ENCODE measurements at regions not wholly inside any gene's neighbourhood (a gene's known extent, or its start where the extent isn't known, plus 50 kb on each side); places are given as distances from the start of the nearest gene placed in this dataset.

GRCh38 chr6:156167625-156168071 lies 609.5 kb upstream of the ARID1B start:
- Histone ChIP-seq H3K9ac (ENCODE audit: low read depth in 1 of 2, low read length in 2 of 2) (peak overlapping the region in 1 of 2 donors; percentile 5), H3K4me1 (ENCODE audit: control insufficient read depth in 1 of 2, insufficient read depth in 2 of 2, low read length in 2 of 2) (no peaks in the 10 kb centered on the region), H3K9me3 (ENCODE audit: control insufficient read depth in 1 of 2, low read length in 2 of 2) (no peaks in the 10 kb centered on the region), H3K27ac (ENCODE audit: low read depth, low read length) (no peak overlapping the region), H3K36me3 (ENCODE audit: control insufficient read depth in 1 of 2, insufficient read depth in 2 of 2, low read length in 2 of 2) (no peaks in the 10 kb centered on the region), H3K4me3 (ENCODE audit: low read depth in 1 of 2, low read length in 2 of 2) (no peak overlapping the region), H3K27me3 (ENCODE audit: control insufficient read depth in 1 of 2, insufficient read depth in 2 of 2, low read length in 2 of 2) (no peaks in the 10 kb centered on the region)

GRCh38 chr6:156167016-156167624 lies 610.1 kb upstream of the ARID1B start:
- Histone ChIP-seq H3K4me1 (ENCODE audit: control insufficient read depth in 1 of 2, insufficient read depth in 2 of 2, low read length in 2 of 2) (no peaks in the 10 kb centered on the region), H3K27ac (ENCODE audit: low read depth, low read length) (no peak overlapping the region)

GRCh38 chr6:156166093-156166492 lies 611.1 kb upstream of the ARID1B start:
- Histone ChIP-seq H3K4me1 (ENCODE audit: control insufficient read depth in 1 of 2, insufficient read depth in 2 of 2, low read length in 2 of 2) (no peaks in the 10 kb centered on the region), H3K9me3 (ENCODE audit: control insufficient read depth in 1 of 2, low read length in 2 of 2) (no peaks in the 10 kb centered on the region), H3K9ac (ENCODE audit: low read depth in 1 of 2, low read length in 2 of 2) (no peak overlapping the region), H3K4me3 (ENCODE audit: low read depth in 1 of 2, low read length in 2 of 2) (no peak overlapping the region), H3K36me3 (ENCODE audit: control insufficient read depth in 1 of 2, insufficient read depth in 2 of 2, low read length in 2 of 2) (no peaks in the 10 kb centered on the region), H3K27me3 (ENCODE audit: control insufficient read depth in 1 of 2, insufficient read depth in 2 of 2, low read length in 2 of 2) (no peaks in the 10 kb centered on the region), H3K27ac (ENCODE audit: low read depth, low read length) (no peak overlapping the region)

More at GRCh38 chr6:156167016-156167624, 610.1 kb upstream of the ARID1B start:
- no peaks in the 10 kb centered on the region for H3K27me3 ChIP-seq (ENCODE audit: control insufficient read depth in 1 of 2, insufficient read depth in 2 of 2, low read length in 2 of 2)
- no peaks in the 10 kb centered on the region for H3K9me3 ChIP-seq (ENCODE audit: control insufficient read depth in 1 of 2, low read length in 2 of 2)
- H3K36me3 ChIP-seq (ENCODE audit: control insufficient read depth in 1 of 2, insufficient read depth in 2 of 2, low read length in 2 of 2) = no peaks in the 10 kb centered on the region
- no peak overlapping the region for H3K4me3 ChIP-seq (ENCODE audit: low read depth in 1 of 2, low read length in 2 of 2)
- peak overlapping the region in 1 of 2 donors; percentile 5 for H3K9ac ChIP-seq (ENCODE audit: low read depth in 1 of 2, low read length in 2 of 2)

DNA sequence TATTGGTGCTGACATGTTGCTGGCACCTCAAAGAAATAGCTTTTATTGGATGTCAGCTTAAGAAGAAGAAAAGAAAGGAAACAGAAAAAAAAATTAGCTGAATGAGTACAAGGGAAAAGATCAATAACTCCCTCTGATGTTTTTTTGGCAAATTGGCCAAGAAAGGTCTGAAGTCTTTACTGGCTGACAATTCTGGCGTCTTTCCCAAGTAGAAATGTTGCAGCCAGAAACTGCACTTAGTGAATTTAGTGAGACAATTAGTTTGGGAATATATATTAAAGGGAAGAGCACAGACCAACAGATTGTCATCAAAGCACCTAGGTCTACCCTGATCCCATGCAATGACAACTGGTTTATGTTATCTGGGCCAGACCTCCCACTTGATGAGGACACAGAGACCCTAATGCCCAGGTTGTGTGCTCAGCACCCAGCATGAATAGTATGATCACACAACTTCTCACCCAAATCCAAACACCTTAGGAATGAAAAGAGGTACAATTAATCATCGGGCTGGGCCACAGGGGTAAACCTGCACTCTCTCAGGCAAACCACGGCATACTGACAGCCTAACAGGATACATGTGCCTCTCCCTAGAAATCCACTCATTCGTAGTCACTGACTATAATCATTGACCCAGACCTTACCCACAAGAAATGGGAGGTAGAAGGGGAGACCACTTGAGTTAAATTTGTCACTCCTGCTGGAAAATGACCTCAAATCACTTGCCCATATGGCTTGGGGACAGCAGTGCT lies 612.3 kb upstream of the ARID1B start:
- no peak overlapping the region for H3K9ac ChIP-seq (ENCODE audit: low read depth in 1 of 2, low read length in 2 of 2)
- no peaks in the 10 kb centered on the region for H3K27me3 ChIP-seq (ENCODE audit: control insufficient read depth in 1 of 2, insufficient read depth in 2 of 2, low read length in 2 of 2)
- no peaks in the 10 kb centered on the region for H3K9me3 ChIP-seq (ENCODE audit: control insufficient read depth in 1 of 2, low read length in 2 of 2)
- no peaks in the 10 kb centered on the region for H3K4me1 ChIP-seq (ENCODE audit: control insufficient read depth in 1 of 2, insufficient read depth in 2 of 2, low read length in 2 of 2)
- H3K27ac ChIP-seq (ENCODE audit: low read depth, low read length) = no peak overlapping the region
- H3K36me3 ChIP-seq (ENCODE audit: control insufficient read depth in 1 of 2, insufficient read depth in 2 of 2, low read length in 2 of 2) = no peaks in the 10 kb centered on the region
- no peak overlapping the region for H3K4me3 ChIP-seq (ENCODE audit: low read depth in 1 of 2, low read length in 2 of 2)

DNA sequence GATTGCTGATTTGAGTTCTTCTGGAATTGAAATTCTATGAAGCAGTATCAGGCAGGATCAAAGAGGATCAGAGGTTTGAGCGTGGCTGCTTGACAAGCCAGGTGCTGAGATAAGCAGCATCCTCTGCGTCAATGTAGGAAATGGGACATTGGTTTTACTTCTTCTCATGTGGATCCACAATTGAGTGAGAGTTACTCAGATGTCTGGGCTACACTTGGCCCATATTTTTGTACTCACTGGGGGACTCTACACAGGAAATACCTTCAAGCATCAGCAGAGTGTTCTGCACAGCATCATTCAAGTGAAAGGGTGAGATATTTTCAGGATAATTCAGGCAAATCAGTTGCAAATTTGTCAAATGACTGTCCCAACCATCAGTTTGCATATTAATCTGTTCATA lies 613.9 kb upstream of the ARID1B start:
- H3K4me1 ChIP-seq (ENCODE audit: control insufficient read depth in 1 of 2, insufficient read depth in 2 of 2, low read length in 2 of 2) = no peaks in the 10 kb centered on the region
- H3K9me3 ChIP-seq (ENCODE audit: control insufficient read depth in 1 of 2, low read length in 2 of 2) = no peaks in the 10 kb centered on the region
- H3K4me3 ChIP-seq (ENCODE audit: low read depth in 1 of 2, low read length in 2 of 2) = no peak overlapping the region
- no peak overlapping the region for H3K27ac ChIP-seq (ENCODE audit: low read depth, low read length)
- no peaks in the 10 kb centered on the region for H3K27me3 ChIP-seq (ENCODE audit: control insufficient read depth in 1 of 2, insufficient read depth in 2 of 2, low read length in 2 of 2)
- no peak overlapping the region for H3K9ac ChIP-seq (ENCODE audit: low read depth in 1 of 2, low read length in 2 of 2)
- H3K36me3 ChIP-seq (ENCODE audit: control insufficient read depth in 1 of 2, insufficient read depth in 2 of 2, low read length in 2 of 2) = no peaks in the 10 kb centered on the region

DNA sequence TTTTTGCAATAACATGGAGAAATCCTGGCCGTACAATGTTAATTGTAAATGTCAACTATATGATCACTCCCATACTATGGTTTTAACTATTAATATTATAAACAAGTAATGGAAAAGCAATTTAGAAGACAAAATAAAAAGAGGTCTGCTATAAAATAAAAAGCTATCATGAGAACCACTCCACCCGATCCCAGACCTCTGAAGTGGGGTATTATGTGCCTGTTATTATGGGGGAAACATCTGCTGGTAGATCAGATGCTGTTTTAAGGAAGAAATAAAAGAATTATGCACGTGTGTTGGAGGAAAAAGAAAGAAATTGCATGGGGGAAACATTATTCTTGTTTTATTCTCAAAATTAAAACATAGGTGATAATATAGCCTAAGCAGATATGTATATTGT lies 615.7 kb upstream of the ARID1B start:
- H3K9me3 ChIP-seq (ENCODE audit: control insufficient read depth in 1 of 2, low read length in 2 of 2) = no peaks in the 10 kb centered on the region
- H3K27me3 ChIP-seq (ENCODE audit: control insufficient read depth in 1 of 2, insufficient read depth in 2 of 2, low read length in 2 of 2) = no peaks in the 10 kb centered on the region
- no peak overlapping the region for H3K4me3 ChIP-seq (ENCODE audit: low read depth in 1 of 2, low read length in 2 of 2)
- H3K9ac ChIP-seq (ENCODE audit: low read depth in 1 of 2, low read length in 2 of 2) = no peak overlapping the region
- no peak overlapping the region for H3K27ac ChIP-seq (ENCODE audit: low read depth, low read length)
- no peaks in the 10 kb centered on the region for H3K36me3 ChIP-seq (ENCODE audit: control insufficient read depth in 1 of 2, insufficient read depth in 2 of 2, low read length in 2 of 2)
- no peaks in the 10 kb centered on the region for H3K4me1 ChIP-seq (ENCODE audit: control insufficient read depth in 1 of 2, insufficient read depth in 2 of 2, low read length in 2 of 2)

DNA sequence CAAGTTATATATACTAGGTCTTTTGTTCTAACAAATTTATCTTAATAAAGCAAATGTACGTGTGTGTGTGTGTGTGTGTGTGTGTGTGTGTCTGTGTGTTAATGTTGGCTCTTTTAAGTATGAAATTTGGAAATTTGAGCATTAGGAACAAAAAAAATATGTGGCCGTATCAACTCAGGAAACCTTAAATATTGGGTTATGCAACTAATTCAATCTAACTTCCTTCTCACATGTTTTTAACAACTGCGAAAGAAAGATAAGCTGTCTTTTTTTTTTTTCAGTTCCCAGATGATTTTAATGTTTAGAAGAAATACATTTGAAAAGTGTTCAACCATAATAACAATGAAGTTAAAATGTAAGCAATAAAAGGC lies 616.4 kb upstream of the ARID1B start:
- H3K27me3 ChIP-seq (ENCODE audit: control insufficient read depth in 1 of 2, insufficient read depth in 2 of 2, low read length in 2 of 2) = no peaks in the 10 kb centered on the region
- no peaks in the 10 kb centered on the region for H3K36me3 ChIP-seq (ENCODE audit: control insufficient read depth in 1 of 2, insufficient read depth in 2 of 2, low read length in 2 of 2)
- H3K9me3 ChIP-seq (ENCODE audit: control insufficient read depth in 1 of 2, low read length in 2 of 2) = no peaks in the 10 kb centered on the region
- no peak overlapping the region for H3K27ac ChIP-seq (ENCODE audit: low read depth, low read length)
- H3K9ac ChIP-seq (ENCODE audit: low read depth in 1 of 2, low read length in 2 of 2) = no peak overlapping the region
- H3K4me3 ChIP-seq (ENCODE audit: low read depth in 1 of 2, low read length in 2 of 2) = no peak overlapping the region
- H3K4me1 ChIP-seq (ENCODE audit: control insufficient read depth in 1 of 2, insufficient read depth in 2 of 2, low read length in 2 of 2) = no peaks in the 10 kb centered on the region

- H3K36me3 ChIP-seq (ENCODE audit: control insufficient read depth in 1 of 2, insufficient read depth in 2 of 2, low read length in 2 of 2) = no peaks in the 10 kb centered on the region
- H3K9me3 ChIP-seq (ENCODE audit: control insufficient read depth in 1 of 2, low read length in 2 of 2) = no peaks in the 10 kb centered on the region
- H3K27ac ChIP-seq (ENCODE audit: low read depth, low read length) = no peak overlapping the region
- H3K4me1 ChIP-seq (ENCODE audit: control insufficient read depth in 1 of 2, insufficient read depth in 2 of 2, low read length in 2 of 2) = no peaks in the 10 kb centered on the region
- no peaks in the 10 kb centered on the region for H3K27me3 ChIP-seq (ENCODE audit: control insufficient read depth in 1 of 2, insufficient read depth in 2 of 2, low read length in 2 of 2)
- no peak overlapping the region for H3K4me3 ChIP-seq (ENCODE audit: low read depth in 1 of 2, low read length in 2 of 2)
- no peak overlapping the region for H3K9ac ChIP-seq (ENCODE audit: low read depth in 1 of 2, low read length in 2 of 2)
These were observed 617.0 kb upstream of the ARID1B start for GRCh38 chr6:156160007-156160794.

GRCh38 chr6:156154896-156155295 lies 622.3 kb upstream of the ARID1B start:
- Histone ChIP-seq H3K36me3 (ENCODE audit: control insufficient read depth in 1 of 2, insufficient read depth in 2 of 2, low read length in 2 of 2) (no peaks in the 10 kb centered on the region), H3K9ac (ENCODE audit: low read depth in 1 of 2, low read length in 2 of 2) (no peak overlapping the region), H3K27me3 (ENCODE audit: control insufficient read depth in 1 of 2, insufficient read depth in 2 of 2, low read length in 2 of 2) (no peaks in the 10 kb centered on the region), H3K4me1 (ENCODE audit: control insufficient read depth in 1 of 2, insufficient read depth in 2 of 2, low read length in 2 of 2) (no peaks in the 10 kb centered on the region), H3K4me3 (ENCODE audit: low read depth in 1 of 2, low read length in 2 of 2) (no peak overlapping the region), H3K9me3 (ENCODE audit: control insufficient read depth in 1 of 2, low read length in 2 of 2) (no peaks in the 10 kb centered on the region), H3K27ac (ENCODE audit: low read depth, low read length) (no peak overlapping the region)

GRCh38 chr6:156150391-156150790 lies 626.8 kb upstream of the ARID1B start:
- H3K27ac ChIP-seq (ENCODE audit: low read depth, low read length) = no peak overlapping the region
- H3K4me1 ChIP-seq (ENCODE audit: control insufficient read depth in 1 of 2, insufficient read depth in 2 of 2, low read length in 2 of 2) = no peaks in the 10 kb centered on the region
- no peaks in the 10 kb centered on the region for H3K9me3 ChIP-seq (ENCODE audit: control insufficient read depth in 1 of 2, low read length in 2 of 2)
- H3K4me3 ChIP-seq (ENCODE audit: low read depth in 1 of 2, low read length in 2 of 2) = no peak overlapping the region
- H3K36me3 ChIP-seq (ENCODE audit: control insufficient read depth in 1 of 2, insufficient read depth in 2 of 2, low read length in 2 of 2) = no peaks in the 10 kb centered on the region
- H3K9ac ChIP-seq (ENCODE audit: low read depth in 1 of 2, low read length in 2 of 2) = no peak overlapping the region
- no peaks in the 10 kb centered on the region for H3K27me3 ChIP-seq (ENCODE audit: control insufficient read depth in 1 of 2, insufficient read depth in 2 of 2, low read length in 2 of 2)

Data from duodenal mucosa (tissue), 2 donors.